Endothelial cell of umbilical vein (primary cell): ENCODE measurements at regions not wholly inside any gene's neighbourhood (a gene's known extent, or its start where the extent isn't known, plus 50 kb on each side); places are given as distances from the start of the nearest gene placed in this dataset.

Source experiments
- BruUV-seq: library from RNA; stranded (reverse); fragments of 400-500 nt; replicated peaks from 2 replicates; lab custom pipeline; 2021; lab: Mats Ljungman, UMichigan
- CTCF ChIA-PET: fragments of 300-600, 350-600 bp; sonication (Branson Sonifier 250); formaldehyde crosslinking; loops from one replicate; lab custom pipeline; 2021; ENCODE audit warnings: antibody characterized with exemption, inconsistent platforms; lab: Charles Lee
- POLR2A ChIA-PET: fragments of 300-600, 350-600 bp; sonication (Branson Sonifier 250); formaldehyde crosslinking; loops from one replicate; lab custom pipeline; 2021; ENCODE audit warnings: antibody characterized with exemption, inconsistent platforms; lab: Charles Lee
- DNase-seq: peaks from one replicate; pipeline ENCODE4 v3.0.0-alpha.2; 2011; ENCODE audit warnings: low read depth, low spot score
- FAIRE-seq: peaks from 2 replicates; lab custom pipeline; 2011; peaks lifted over from hg19 to GRCh38; lab: Jason Lieb, UNC
- H2AFZ ChIP-seq: 2 replicates; pipeline ENCODE4 v1.6.0; 2012; ENCODE audit warnings: low read depth, low read length, control low read depth, inconsistent platforms
- H3K27ac ChIP-seq: 2 replicates; pipeline ENCODE4 v1.5.1; 2011; ENCODE audit warnings: low read depth, mild to moderate bottlenecking, control low read depth, low read length, moderate library complexity; ENCODE audit not compliant: insufficient read depth
- H3K27me3 ChIP-seq, 2 experiments: 2 replicates each; pipeline versions ENCODE4 v1.6.0 to v1.6.1; 2011; ENCODE audit warnings: low read length in 2 of 2, mixed read lengths in 1 of 2; ENCODE audit not compliant: control insufficient read depth in 2 of 2, insufficient read depth in 2 of 2
- H3K36me3 ChIP-seq, 2 experiments: 2 replicates in 1 of 2; 3 replicates in 1 of 2; pipeline ENCODE4 v1.5.1; 2011; ENCODE audit warnings: low read length in 2 of 2, mild to moderate bottlenecking in 1 of 2, moderate library complexity in 1 of 2; ENCODE audit not compliant: control insufficient read depth in 2 of 2, insufficient read depth in 2 of 2; ENCODE audit errors: extremely low read depth in 1 of 2
- H3K4me1 ChIP-seq: 3 replicates; pipeline ENCODE4 v1.5.1; 2011; ENCODE audit warnings: mild to moderate bottlenecking, low read length; ENCODE audit not compliant: control insufficient read depth, insufficient read depth; ENCODE audit errors: extremely low read depth
- H3K4me2 ChIP-seq: 2 replicates; pipeline ENCODE4 v1.6.1; 2011; ENCODE audit warnings: low read length, control low read depth, mixed read lengths; ENCODE audit not compliant: insufficient read depth
- H3K4me3 ChIP-seq, 3 experiments: fragments of 200-600 bp in 1 of 3; sonication (generic), shearing (Covaris generic) in 1 of 3; replicated peaks in 1 of 3; 2 replicates each; pipeline ENCODE4 v1.5.1; 2011 to 2016; ENCODE audit warnings: control low read depth in 3 of 3, low read length in 3 of 3, mild to moderate bottlenecking in 2 of 3, inconsistent platforms in 1 of 3, low read depth in 1 of 3, moderate library complexity in 1 of 3; ENCODE audit not compliant: insufficient read depth in 1 of 3
- H3K79me2 ChIP-seq: 2 replicates; pipeline ENCODE4 v1.6.0; 2012; ENCODE audit warnings: low read length, inconsistent platforms; ENCODE audit not compliant: control insufficient read depth, insufficient read depth
- H3K9ac ChIP-seq: replicated peaks from 2 replicates; pipeline ENCODE3; 2011; ENCODE audit warnings: low read length, control low read depth; ENCODE audit not compliant: insufficient read depth; ENCODE audit errors: extremely low read depth
- H3K9me1 ChIP-seq: replicated peaks from 3 replicates; pipeline ENCODE4 v1.6.0; 2011; ENCODE audit warnings: mild to moderate bottlenecking, low read length; ENCODE audit not compliant: control insufficient read depth, insufficient read depth; ENCODE audit errors: extremely low read depth
- H3K9me3 ChIP-seq: replicated peaks from 2 replicates; pipeline ENCODE4 v1.5.1; 2012; ENCODE audit warnings: low read length, inconsistent platforms; ENCODE audit not compliant: control insufficient read depth, insufficient read depth
- H4K20me1 ChIP-seq: replicated peaks from 2 replicates; pipeline ENCODE3; 2011; ENCODE audit warnings: mild to moderate bottlenecking, low read length; ENCODE audit not compliant: control insufficient read depth, insufficient read depth; ENCODE audit errors: extremely low read depth
- CTCF ChIP-seq, 2 donors: IDR thresholded peaks; 1 replicate in 1 of 2; 2 replicates in 1 of 2; pipeline ENCODE4 v1.5.1; 2011; ENCODE audit warnings: low read length in 2 of 2, mild to moderate bottlenecking in 2 of 2, moderate library complexity in 2 of 2, control low read depth in 1 of 2, inconsistent platforms in 1 of 2, low read depth in 1 of 2; ENCODE audit not compliant: insufficient read depth in 1 of 2; ENCODE audit errors: extremely low read depth in 1 of 2
- EZH2 ChIP-seq: IDR thresholded peaks from 2 replicates; pipeline ENCODE4 v1.6.1; 2012; ENCODE audit warnings: borderline replicate concordance, low read depth, mild to moderate bottlenecking, moderate library complexity, low read length, inconsistent platforms; ENCODE audit not compliant: severe bottlenecking
- FOS ChIP-seq: IDR thresholded peaks from 2 replicates; pipeline ENCODE4 v1.6.1; 2011; ENCODE audit warnings: mild to moderate bottlenecking, low read length, moderate library complexity, borderline replicate concordance; ENCODE audit not compliant: insufficient read depth
- GATA2 ChIP-seq: IDR thresholded peaks from 2 replicates; pipeline ENCODE4 v1.7.0; 2011; ENCODE audit warnings: low read depth, mild to moderate bottlenecking, moderate library complexity, mixed read lengths, low read length; ENCODE audit not compliant: insufficient read length, insufficient read depth
- JUN ChIP-seq: IDR thresholded peaks from 2 replicates; pipeline ENCODE4 v1.6.1; 2011; ENCODE audit warnings: borderline replicate concordance, low read depth; ENCODE audit not compliant: insufficient read length, insufficient read depth
- MAX ChIP-seq: IDR thresholded peaks from 2 replicates; pipeline ENCODE4 v1.6.1; 2011; ENCODE audit not compliant: insufficient read depth, insufficient read length
- MYC ChIP-seq: IDR thresholded peaks from one replicate; pipeline ENCODE4 v1.6.1; 2011; ENCODE audit warnings: mild to moderate bottlenecking, low read depth, low read length
- POLR2A ChIP-seq: IDR thresholded peaks from 2 replicates; pipeline ENCODE4 v1.6.1; 2012; ENCODE audit warnings: low read depth, mild to moderate bottlenecking, control low read depth, low read length
- POLR2AphosphoS5 ChIP-seq: IDR thresholded peaks from 2 replicates; pipeline ENCODE4 v1.6.1; 2012; ENCODE audit warnings: low read depth, mild to moderate bottlenecking, control low read depth, low read length, moderate library complexity; ENCODE audit not compliant: insufficient read depth
- dilution Hi-C: fragments of 300-500 bp; cut with MboI; formaldehyde crosslinking; loops from one replicate; pipeline ENCODE4 v1.15.0; 2019; ENCODE audit warnings: low sequenced_read_pairs; ENCODE audit not compliant: extremely low pct_ligation_motif_present
- intact Hi-C: fragments of 100-400 bp; cut with micrococcal nuclease; formaldehyde crosslinking; loops from one replicate; pipeline ENCODE4 v1.10.0; 2022

- TF ChIP-seq POLR2A: no peak
- H3K27ac ChIP-seq: no peak overlapping the region
- FAIRE-seq (no peak), DNase-seq (no peak)
- no TSS peak for BruUV-seq
- POLR2A ChIA-PET: no interaction called here
- no peak overlapping the region for H3K4me3 ChIP-seq
- H2AFZ ChIP-seq: no peak overlapping the region
- no peaks in the 10 kb centered on the region for H4K20me1 ChIP-seq
- H3K36me3 ChIP-seq: no peaks in the 10 kb centered on the region
- dilution Hi-C loops: no loop called here
- H3K9me1 ChIP-seq: no peaks in the 10 kb centered on the region
- H3K4me1 ChIP-seq: no peaks in the 10 kb centered on the region
- H3K27me3 ChIP-seq: peaks cover 0 to 1% of the 10 kb centered on the region in 2 experiments
- no peaks in the 10 kb centered on the region for H3K79me2 ChIP-seq
- CTCF ChIA-PET: interaction anchor here (1.2 kb wide), 1 partner anchor 767 kb away, joined by 3 read pairs; no protein-coding TSS in a partner anchor
- intact Hi-C loops: no loop called here
- no peak overlapping the region for H3K9ac ChIP-seq
- H3K9me3 ChIP-seq: no peaks in the 10 kb centered on the region
- no peak overlapping the region for H3K4me2 ChIP-seq
Measured at GRCh38 chr10:30724296-30724695, 94.7 kb upstream of the LYZL2 start.

GRCh38 chr10:30722956-30723620 is 93.5 kb upstream of the LYZL2 start:
- ChIA-PET CTCF (interaction anchor here (1.0 to 2.2 kb wide), 2 partner anchors 35 to 1085 kb away, joined by 4 to 7 read pairs; no protein-coding TSS in a partner anchor), POLR2A (interaction anchor here (0.6 kb wide), 1 partner anchor 165 kb away, joined by 3 read pairs; no protein-coding TSS in a partner anchor)
- intact Hi-C loops: no loop called here
- Histone ChIP-seq H3K4me1 (no peaks in the 10 kb centered on the region), H3K4me3 (no peak overlapping the region), H3K36me3 (no peaks in the 10 kb centered on the region), H3K9ac (no peak overlapping the region), H3K27me3 (peaks cover 3 to 6% of the 10 kb centered on the region in 2 experiments), H3K9me3 (no peaks in the 10 kb centered on the region), H2AFZ (no peak overlapping the region), H3K79me2 (no peaks in the 10 kb centered on the region), H3K9me1 (no peaks in the 10 kb centered on the region), H3K4me2 (no peak overlapping the region), H3K27ac (no peak overlapping the region), H4K20me1 (no peaks in the 10 kb centered on the region)
- dilution Hi-C loops: no loop called here
- no TSS peak for BruUV-seq
- no peak for TF ChIP-seq POLR2AphosphoS5
- TF ChIP-seq GATA2: no peak
- no peak for TF ChIP-seq FOS
- TF ChIP-seq POLR2A: no peak
- TF ChIP-seq JUN: no peak
- TF ChIP-seq EZH2: no peak
- no peak for TF ChIP-seq MYC
- TF ChIP-seq CTCF (IDR thresholded peaks at IDR 0.05; ENCODE audit: extremely low read depth in 1 of 2, insufficient read depth in 1 of 2, low read depth in 1 of 2, low read length in 2 of 2): no peak
- TF ChIP-seq MAX: no peak
- no peak for DNase-seq
- no peak for FAIRE-seq
